ENCODE measurements at regions not wholly inside any gene's neighbourhood (a gene's known extent, or its start where the extent isn't known, plus 50 kb on each side); places are given as distances from the start of the nearest gene placed in this dataset.
"Not testable (repeated sequence)": the region's sequence is repeated elsewhere in the genome, so short reads cannot be mapped to it uniquely, and the experiment has no call there.

DNA sequence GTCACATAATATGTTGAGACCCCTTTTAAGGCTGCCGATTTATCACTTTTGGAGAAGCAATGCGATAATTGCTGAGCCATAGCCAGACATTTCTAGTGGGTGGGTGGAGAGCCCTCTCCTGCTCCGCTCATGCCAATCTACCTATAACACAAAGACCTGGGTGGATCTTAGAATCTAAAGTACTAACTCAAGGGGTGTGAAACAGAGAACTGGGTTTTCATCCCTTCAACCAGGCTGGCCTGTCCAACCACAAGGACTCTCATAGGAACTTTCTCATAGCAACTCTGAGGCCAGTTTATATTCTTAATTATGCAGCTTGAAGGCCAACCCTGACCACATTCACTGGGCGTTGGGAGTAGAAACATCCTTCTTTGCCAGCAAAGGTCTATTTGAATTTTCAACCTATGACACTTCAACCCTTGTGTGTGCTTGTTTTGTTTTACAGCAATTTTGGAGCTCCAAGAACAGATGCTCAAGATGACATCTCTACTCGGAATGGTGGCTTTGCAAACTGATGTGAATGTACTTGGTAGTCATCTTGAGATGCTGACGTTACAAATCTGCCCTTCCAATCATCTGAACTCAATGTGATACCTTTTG, 1198.2 kb upstream of the AUTS2 start:
- DNase-seq (ENCODE audit: low spot score), result no peak

DNA sequence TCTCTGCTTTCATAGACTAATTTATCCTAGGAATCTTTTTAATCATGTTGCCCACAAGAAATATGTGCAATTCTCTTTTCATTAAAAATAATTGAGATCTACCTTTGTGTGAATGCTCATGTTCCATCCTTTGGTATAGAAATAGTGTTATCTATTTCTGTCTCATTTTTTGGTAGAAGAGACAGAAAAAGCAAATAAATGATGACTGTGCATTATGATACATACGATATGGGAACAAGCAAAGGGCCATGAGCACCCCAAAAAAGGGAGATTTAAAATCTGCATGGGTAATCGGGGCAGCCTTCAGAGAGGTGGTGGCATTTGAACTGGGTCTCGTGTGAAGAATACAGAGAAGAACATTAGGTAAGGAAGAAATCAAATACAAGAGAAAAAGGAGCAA, 1197.5 kb upstream of the AUTS2 start:
- DNase-seq (ENCODE audit: low spot score), result no peak

DNA sequence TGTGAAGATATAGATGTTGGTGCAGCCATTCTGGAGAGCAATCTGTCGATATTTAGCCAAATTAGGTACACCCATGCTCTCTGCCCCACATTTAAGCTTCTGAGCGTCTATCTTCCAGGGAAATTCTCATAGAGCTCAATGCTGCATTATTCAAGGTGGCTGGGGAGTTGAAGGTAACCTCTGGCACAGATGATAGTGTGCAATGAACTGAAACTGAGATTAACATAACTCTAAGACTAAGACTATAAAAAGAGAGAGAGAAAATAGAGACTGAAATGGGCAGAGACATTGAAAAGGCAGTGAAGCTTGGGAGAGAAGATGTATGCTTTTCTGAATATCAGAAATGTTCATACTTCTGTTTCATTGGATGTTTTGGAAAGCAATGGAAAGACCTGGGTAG, 1197.0 kb upstream of the AUTS2 start:
- DNase-seq (ENCODE audit: low spot score), result no peak

DNA sequence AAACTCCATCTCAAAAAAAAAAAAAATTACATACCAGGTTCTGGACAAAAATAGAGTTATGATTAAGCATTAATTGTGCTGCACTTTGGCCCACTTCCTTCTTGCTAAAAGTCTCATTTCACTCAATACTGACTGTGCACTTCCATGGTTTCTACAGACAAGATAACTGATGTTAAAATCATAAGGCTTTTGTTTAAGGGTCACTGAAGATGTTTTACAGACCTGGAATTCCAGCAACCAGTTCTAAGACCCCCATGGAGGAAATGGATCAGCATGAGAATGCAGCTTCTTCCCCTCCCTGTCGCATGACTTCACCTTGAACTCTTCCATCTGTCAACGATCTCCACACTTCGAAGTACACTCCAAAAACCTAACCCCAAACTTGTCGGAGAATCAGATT, 1191.8 kb upstream of the AUTS2 start:
- DNase-seq (ENCODE audit: low spot score), result no peak

DNA sequence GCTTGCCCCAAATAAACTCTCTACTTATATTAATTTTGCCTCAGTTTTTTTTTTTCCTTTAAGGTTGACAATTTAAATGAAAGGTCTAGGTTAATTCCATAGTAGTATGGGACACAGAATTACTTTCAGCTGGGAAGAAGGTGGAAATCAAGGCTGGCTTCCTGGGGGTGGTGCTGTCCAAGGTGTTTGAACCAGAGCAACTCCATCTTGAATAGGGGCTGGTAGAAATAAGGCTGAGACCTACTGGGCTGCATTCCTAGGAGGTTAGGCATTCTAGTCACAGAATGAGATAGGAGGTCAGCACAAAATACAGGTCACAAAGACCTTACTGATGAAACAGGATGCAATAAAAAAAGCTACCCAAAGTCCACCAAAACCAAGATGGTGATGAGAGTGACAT, 1190.8 kb upstream of the AUTS2 start:
- DNase-seq (ENCODE audit: low spot score), result no peak

DNA sequence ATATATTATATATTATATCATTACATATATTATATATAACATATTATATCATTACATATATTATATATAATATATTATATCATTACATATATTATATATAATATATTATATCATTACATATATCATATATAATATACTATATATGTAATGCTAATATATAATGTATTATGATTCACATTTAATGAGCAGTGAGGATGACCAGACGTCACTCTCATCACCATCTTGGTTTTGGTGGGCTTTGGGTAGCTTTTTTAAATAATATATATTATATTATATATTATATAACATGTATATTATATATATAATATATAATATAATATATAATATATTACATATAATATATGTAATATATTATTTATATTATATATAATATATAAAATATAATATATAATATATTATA, 1189.4 kb upstream of the AUTS2 start:
- no peak for DNase-seq (ENCODE audit: low spot score)

DNA sequence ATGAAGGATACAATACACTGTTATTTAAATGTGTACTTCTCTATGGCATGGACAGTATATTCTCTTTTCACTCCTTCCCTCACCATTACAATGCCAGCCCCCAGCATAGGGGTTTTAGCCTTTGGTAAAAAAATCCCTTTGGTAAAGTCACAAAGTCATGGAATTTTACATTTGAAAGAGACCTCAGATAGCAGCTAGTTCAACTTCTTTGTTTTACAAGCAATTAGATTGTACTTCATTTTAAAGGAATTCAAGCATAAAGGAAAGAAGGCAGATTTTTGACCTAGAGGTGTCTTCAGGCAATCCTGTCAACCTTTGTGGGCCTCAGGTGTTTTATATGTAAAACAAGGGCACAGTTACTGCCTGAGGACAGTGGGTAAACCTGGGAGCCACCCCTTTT, 1188.4 kb upstream of the AUTS2 start:
- DNase-seq (ENCODE audit: low spot score), result no peak

DNA sequence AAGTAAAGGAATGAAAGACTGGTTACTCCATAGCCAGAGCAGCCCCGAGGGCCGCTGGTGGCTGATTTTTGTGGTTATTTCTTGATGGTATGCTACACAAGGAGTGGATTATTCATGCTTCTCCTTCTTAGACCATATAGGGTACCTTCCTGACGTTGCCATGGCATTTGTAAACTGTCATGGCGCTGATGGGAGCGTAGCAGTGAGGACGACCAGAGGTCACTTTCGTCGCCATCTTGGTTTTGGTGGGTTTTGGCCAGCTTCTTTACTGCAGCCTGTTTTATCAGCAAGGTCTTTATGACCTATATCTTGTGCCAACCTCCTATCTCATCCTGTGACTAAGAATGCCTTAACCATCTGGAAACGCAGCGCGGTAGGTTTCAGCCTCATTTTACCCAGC, 1187.6 kb upstream of the AUTS2 start:
- DNase-seq (ENCODE audit: low spot score), result not testable (repeated sequence)

DNA sequence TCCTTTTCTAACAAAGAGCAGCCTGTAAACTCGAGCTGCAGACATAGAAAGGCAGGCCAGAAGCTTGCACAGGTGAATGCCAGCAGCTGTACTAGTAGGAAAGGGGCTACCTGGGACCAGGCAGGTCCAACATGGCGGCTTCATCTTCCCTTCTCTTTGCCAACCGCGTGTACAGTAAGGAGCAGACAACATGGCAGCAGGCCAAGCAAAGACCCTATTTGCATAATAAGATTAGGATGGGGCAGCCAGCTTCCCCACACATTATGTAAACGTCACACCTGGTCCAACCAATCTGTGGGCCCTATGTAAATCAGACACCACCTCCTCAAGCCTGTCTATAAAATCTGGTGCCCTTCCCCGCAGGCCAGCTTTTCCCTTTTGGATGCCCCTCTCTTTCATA, 1186.5 kb upstream of the AUTS2 start:
- no peak for DNase-seq (ENCODE audit: low spot score)

DNA sequence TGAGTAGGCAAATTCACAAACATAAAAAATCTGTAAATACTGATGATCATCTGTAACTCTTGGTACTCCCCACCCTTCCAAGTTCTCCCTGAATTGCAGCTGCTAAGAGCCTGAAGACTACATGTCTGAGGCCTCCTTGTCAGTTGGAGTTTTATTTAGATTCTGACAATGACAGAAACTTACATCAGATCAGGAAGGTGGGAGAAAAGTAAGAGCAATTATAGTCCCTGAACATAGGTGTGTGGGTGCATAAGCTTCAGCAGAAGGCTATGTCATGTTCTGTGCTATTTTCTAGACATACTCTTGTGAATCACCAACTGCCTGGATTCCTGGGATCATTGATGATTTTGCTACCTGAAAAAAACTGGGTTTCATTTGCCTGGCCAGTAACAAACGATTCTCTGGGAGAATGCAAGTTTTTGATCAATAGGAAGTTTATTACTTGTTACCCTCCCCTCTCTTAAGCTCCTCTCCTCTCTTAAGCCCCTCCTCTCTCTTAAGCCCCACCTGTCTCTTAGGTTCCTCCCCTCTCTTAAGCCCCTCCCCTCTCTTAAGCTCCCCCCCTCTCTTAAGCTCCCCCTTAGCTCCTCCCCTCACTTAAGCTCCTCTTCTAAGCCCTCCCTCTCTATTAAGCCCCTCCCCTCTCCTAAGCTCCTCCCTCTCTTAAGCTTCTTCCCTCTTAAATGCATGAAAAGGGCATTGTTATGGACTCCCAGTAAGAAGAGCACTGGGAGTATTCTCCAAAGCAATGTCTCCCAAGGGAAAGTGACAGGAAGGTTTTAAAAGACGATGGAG, 1183.4 kb upstream of the AUTS2 start:
- DNase-seq (ENCODE audit: low spot score), result no peak

DNA sequence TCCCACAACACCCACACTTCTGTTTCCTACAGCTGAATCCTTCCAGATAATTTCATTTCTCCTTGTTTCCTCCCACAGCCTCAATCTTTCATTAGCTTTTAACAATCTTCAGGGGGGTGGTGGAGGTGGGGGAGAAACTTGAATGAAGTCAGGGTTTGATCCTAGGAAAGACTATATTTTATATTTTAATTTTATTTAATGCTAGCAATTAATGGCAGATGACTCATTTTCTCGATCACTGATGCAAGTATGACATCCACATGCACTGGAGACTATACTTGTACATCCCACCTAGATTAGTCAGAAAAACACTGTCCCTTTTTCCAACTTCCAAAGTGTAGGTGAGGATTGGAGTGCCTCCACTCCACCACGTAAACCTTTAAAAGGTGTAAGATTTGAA, 1181.3 kb upstream of the AUTS2 start:
- no peak for DNase-seq (ENCODE audit: low spot score)

DNA sequence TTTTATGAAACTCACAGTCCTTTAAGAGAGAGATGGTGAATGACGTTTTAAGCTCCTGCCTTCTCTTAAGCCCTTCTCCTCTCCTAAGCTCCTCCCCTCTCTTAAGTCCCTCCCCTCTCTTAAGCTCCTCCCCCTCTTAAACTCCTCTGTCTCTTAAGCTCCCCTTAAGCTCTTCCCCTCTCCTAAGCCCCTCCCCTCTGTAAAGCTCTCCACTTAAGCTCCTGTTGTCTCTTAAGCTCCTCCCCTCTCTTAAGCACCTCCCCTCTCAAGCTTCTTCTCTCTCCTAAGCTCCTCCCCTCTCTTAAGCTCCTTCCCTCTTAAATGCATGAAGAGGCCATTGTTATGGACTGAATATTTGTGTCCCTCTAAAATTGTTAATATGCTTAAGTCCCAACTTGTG, 1180.6 kb upstream of the AUTS2 start:
- no peak for DNase-seq (ENCODE audit: low spot score)

DNA sequence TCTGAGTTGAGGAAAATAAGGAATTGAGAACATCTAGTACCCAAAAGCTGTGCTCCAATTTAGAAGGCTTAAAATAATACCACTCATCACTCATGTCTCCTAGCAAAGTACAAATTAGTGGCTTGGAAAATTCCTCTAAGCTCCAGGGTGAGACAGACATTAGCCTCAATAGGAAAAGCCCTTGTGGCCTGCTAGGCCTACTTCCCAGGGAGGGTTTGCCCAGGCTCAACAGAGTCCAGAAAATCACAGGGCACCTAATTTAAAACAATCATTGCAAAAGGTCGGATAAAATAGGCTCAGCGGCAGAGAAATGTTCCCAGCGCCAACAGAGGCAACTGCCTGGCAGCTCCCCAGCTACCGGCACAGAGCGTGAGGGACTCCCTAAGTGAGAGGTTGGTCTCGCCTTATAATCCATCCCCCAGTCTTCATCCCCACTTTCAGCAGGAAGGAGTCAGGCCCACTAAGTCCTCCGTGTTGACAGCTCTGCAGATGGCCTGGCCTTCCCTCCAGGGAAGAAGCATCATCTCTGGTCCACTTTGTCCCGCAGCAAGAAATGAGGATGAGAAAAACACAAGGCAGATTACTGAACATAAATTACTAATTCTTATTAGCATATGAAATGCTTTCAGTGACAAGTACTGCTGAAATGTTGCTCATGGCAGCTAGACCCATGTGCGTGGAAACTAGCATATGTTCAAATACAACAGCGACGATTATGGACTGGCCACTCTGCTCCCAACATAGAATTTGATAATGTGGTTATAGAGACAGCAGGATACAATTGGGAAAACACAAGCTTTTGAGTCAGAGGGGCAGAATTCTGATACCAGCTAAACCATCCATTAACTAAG, 1177.7 kb upstream of the AUTS2 start:
- no peak for DNase-seq (ENCODE audit: low spot score)

DNA sequence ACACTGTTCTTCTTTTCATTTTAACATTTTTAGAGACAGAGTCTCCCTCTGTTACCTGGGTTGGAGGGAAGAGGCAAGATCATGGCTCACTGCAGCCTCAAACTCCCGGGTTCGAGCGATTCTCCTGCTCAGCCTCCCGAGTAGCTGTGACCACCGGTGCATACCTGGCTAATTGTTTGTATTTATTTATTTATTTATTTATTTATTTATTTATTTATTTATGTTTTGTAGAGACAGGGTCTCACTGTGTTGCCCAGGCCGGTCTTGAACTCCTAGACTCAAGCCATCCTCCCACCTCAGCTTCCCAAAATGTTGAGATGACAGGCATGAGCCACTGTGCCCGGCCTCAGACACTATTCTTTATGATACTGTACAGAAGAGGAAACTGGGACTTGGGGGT, 1176.6 kb upstream of the AUTS2 start:
- no peak for DNase-seq (ENCODE audit: low spot score)

DNA sequence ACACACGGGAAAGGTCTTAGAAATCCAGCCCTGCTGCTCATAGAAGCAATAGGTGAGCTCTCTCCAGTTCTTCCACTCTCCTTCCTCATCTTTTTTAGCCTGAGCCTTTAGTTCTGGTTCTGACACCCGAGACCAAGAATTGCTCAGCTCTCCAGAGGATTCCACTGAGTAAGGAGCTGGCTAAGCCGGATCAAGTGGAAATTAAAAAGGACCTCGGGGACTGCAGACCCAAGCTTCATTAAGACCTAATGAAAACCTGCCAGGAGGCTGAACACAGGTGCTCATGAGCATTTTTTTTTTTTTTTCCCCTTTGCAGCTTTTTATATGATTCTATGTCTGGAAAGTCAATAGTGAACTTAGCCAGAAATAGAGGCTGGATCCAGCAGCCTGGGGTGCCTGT, 1176.0 kb upstream of the AUTS2 start:
- no peak for DNase-seq (ENCODE audit: low spot score)

DNA sequence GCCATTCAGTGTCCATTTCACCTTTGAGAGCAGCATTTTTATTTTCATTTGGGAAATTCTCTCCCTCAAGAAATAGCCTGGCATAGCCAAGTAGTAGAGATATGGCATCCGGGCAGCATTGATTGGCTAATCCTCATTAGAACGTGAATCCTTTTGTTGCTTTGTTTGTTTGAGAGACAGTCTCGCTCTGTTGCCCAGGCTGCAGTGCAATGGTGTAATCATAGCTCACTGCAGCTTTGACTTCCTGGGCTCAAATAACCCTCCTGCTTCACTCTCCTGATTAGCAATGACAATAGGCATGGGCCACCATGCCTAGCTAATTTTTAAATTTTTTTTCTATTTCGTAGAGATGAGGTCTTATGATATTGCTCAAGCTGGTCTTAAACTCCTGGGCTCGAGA, 1174.9 kb upstream of the AUTS2 start:
- DNase-seq (ENCODE audit: low spot score), result no peak

DNA sequence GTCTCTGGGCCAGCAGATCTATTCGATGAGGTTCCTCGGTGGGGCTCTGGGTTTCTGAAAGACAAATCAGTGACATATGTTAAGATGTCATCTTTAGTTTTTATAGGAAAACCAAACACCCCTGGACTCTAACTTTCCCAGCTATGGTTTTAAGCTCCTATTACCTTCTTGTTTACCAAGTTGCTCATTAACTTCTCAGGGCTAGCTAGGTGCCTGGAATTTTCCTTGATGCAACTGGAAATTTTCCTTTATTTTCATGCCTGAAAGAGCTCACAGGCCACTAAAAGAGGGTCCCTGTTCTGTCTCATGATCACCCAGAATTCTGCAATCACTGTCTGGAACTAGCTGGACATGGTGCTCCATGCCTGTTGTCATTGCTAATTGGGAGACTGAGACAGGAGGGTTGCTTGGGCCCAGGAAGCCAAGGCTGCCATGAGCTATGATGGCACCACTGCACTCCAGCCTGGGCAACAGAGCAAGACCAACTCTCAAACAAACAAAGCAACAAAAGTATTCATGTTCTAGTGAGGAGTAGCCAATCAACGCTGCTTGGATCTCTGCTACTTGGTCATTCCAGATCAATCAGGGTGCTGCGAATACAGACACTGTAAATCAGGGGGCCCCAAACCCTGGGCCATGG, 1173.5 kb upstream of the AUTS2 start:
- no peak for DNase-seq (ENCODE audit: low spot score)

DNA sequence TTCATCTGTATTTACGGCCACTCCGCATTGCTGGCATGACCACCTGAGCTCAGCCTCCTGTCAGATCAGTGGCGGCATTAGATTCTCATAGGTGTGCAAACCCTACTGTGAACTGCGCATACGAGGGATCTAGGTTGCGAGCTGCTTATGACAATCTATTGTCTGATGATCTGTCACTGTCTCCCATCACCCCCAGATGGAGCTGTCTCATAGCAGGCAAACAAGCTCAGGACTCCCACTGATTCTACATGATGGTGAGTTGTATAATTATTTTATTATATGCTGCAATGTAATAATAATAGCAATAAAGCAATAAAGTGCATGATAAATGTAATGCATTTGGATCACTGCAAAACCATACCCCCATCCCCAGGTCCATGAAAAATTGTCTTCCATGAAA, 1172.9 kb upstream of the AUTS2 start:
- no peak for DNase-seq (ENCODE audit: low spot score)

DNA sequence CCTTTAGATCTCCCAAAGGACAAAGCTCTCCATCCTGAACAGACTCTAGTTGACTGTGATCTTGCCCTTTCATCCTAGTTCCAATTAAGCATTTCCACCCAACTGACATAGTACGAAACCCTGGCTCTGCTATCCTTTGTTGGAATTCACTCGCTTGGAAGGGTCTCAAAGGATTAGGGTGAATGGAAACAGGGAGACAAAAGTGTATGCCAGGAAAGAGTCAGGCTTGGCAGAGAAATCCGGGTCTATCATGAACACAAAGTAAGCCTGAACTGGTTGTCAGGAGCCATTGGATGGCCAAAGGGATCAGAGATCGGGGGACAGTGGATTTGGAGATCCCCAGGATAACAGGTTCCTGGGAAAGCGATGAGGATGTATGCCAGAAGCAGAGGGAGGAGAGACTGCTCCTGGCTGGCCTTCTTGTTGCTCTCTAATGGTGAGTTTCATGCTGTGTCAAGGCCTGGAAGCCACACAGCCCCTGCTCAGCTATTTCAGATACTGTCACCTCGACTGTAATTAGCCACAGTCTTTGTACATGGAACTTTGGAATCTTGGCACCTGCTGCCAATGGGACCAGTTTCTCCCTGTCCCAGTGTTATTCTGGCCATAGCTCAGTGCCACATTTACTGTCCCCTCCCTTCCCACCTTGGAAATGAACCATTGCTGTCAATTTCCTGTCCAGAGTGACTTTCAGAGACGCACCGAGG, 1168.7 kb upstream of the AUTS2 start:
- no peak for DNase-seq (ENCODE audit: low spot score)

DNA sequence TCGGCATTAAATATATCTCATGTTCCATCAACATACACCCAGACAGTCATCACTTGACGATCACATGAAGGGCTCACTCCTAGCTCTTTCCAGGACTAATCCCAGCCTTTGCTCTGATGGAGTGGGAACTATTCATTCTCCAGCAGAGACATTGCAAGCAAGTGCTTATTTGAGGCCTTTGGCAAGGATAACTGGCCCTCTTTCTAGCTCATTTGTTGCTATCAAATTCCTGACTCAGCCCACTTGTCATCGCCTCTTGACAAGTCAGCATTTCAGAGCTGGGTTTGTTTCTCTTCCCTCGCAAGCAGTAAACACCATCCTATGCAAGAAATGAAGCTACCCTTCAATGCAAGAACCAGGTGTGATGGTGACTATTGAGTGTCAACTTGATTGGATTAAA, 1165.7 kb upstream of the AUTS2 start:
- no peak for DNase-seq (ENCODE audit: low spot score)

DNA sequence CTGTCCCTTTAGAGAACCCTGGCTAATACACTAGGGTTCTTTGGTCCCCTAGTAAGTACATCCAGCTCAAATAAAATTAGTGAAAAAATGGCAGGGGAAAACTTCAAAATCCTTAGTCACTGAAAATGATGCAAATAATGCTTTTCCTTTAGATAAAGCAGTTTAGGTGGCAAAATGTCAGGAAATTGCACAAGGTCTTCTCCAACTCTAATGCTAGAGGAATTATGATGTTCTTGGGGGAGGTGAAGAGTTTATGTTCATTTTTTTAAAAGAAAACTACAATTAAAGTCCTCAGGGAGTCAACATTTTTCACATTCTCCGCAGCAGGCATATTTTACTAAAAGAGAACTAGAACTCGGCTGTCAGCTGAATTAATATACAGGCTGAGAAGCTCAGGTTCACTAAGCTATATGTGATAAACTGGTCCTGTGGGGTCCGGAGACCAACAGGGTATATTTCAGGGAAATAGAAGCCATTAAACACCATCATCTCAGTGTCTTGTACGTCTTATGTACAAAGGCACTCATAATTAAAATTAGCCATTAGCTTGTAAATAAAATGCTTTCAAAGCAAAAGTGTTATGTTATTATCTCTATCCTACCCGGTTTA, 1164.7 kb upstream of the AUTS2 start:
- no peak for DNase-seq (ENCODE audit: low spot score)

DNA sequence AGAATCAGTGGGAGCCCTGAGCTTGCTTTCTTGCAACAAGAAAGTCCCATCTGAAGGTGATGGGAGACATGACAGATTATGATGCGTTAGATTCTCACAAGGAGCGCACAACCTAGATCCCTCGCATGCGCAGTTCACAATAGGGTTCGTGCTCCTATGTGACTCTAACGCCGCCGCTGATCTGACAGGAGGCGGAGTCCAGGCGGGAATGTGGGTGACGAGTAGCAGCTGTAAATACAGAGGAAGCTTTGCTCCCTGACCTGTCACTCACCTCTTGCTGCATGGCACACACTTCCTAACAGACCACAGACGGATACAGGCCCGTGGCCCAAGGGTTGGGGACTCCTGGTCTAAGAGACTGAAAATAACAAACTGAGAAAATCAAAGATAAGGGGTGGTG, 1163.4 kb upstream of the AUTS2 start:
- no peak for DNase-seq (ENCODE audit: low spot score)

Measured in ecto neural progenitor cell (in vitro differentiated cells).